ENCODE measurements at regions not wholly inside any gene's neighbourhood (a gene's known extent, or its start where the extent isn't known, plus 50 kb on each side); places are given as distances from the start of the nearest gene placed in this dataset.

DNA sequence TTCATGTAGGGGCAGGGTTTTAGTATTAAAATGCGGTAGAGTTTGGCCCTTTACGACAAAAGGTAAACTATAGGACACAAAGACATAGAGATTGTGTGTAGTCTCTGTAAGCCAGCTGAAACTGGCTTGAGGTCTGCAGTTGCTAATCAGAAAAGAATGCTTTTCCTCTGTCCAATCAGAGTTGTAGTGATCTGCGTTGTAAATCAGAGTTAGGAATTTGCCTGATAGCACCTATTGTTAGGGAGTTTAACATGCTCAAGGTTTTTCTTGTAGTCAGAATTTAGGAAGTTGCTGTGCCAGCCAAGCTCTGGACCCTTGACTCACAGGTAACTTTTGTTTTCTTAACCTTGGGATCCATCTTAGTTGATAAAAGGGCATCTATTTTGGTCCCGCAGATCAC, 61.2 kb upstream of the VTCN1 start:
- no peak for TF ChIP-seq ASH2L (IDR thresholded peaks at IDR 0.05; ENCODE audit: low read length)
- TF ChIP-seq ZNF274 (IDR thresholded peaks at IDR 0.05; ENCODE audit: borderline replicate concordance, extremely low read depth, low read length) = no peak
- no peak for TF ChIP-seq CREB1 (IDR thresholded peaks at IDR 0.05)
